ENCODE measurements at regions not wholly inside any gene's neighbourhood (a gene's known extent, or its start where the extent isn't known, plus 50 kb on each side); places are given as distances from the start of the nearest gene placed in this dataset.

- Mint-ChIP-seq H3K36me3 (no peaks in the 10 kb centered on the region), H3K27ac (no peak overlapping the region), H3K4me1 (ENCODE audit: low read depth in 2 of 2) (no peaks in the 10 kb centered on the region), H3K4me3 (no peak overlapping the region), H3K9me3 (peaks cover 8% of the 10 kb centered on the region), H3K27me3 (no peaks in the 10 kb centered on the region)
- ATAC-seq, result no peak
- no peak for DNase-seq (ENCODE audit: low spot score)
Observed at GRCh38 chr5:33330992-33331391, 109.8 kb upstream of the TARS1 start.

GRCh38 chr5:33332804-33333203, 108.0 kb upstream of the TARS1 start:
- ATAC-seq (no peak), DNase-seq (ENCODE audit: low spot score) (no peak)
- no peaks in the 10 kb centered on the region for H3K4me1 Mint-ChIP-seq (ENCODE audit: low read depth in 2 of 2)
- peaks cover 3% of the 10 kb centered on the region for H3K9me3 Mint-ChIP-seq
- H3K4me3 Mint-ChIP-seq, result no peak overlapping the region
- H3K27me3 Mint-ChIP-seq, result no peaks in the 10 kb centered on the region
- H3K36me3 Mint-ChIP-seq, result no peaks in the 10 kb centered on the region
- no peak overlapping the region for H3K27ac Mint-ChIP-seq

DNA sequence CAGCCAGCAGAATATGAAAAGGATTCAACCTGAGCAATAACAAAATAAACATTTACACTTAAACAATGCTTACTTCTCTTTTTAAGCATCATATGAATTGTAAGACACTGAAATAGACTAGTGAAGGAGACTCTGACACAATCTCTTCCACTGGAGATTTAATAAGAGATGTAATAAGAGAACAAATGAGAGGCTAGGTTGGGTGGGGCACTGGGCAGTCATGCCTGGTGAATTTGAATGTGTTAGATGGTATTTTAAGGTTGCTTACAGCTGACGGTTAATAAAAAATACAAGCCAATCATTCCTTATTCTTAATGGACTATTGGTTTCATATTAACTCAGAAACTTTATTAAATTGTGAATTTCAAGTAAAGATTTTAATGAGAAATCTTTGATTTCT, 105.9 kb upstream of the TARS1 start:
- DNase-seq (ENCODE audit: low spot score) (no peak), ATAC-seq (no peak)
- no peaks in the 10 kb centered on the region for H3K4me1 Mint-ChIP-seq (ENCODE audit: low read depth in 2 of 2)
- peaks cover 8% of the 10 kb centered on the region for H3K9me3 Mint-ChIP-seq
- no peaks in the 10 kb centered on the region for H3K27me3 Mint-ChIP-seq
- no peak overlapping the region for H3K27ac Mint-ChIP-seq
- H3K4me3 Mint-ChIP-seq, result no peak overlapping the region
- no peaks in the 10 kb centered on the region for H3K36me3 Mint-ChIP-seq

- H3K27me3 Mint-ChIP-seq, result no peaks in the 10 kb centered on the region
- DNase-seq (ENCODE audit: low spot score) (no peak), ATAC-seq (no peak)
- H3K4me1 Mint-ChIP-seq (ENCODE audit: low read depth in 2 of 2), result no peaks in the 10 kb centered on the region
- no peak overlapping the region for H3K27ac Mint-ChIP-seq
- no peaks in the 10 kb centered on the region for H3K36me3 Mint-ChIP-seq
- no peak overlapping the region for H3K4me3 Mint-ChIP-seq
- peaks cover 10% of the 10 kb centered on the region for H3K9me3 Mint-ChIP-seq
Observed at GRCh38 chr5:33336891-33337636, 103.7 kb upstream of the TARS1 start.

- DNase-seq (ENCODE audit: low spot score) (no peak), ATAC-seq (no peak)
- Mint-ChIP-seq H3K27ac (no peak overlapping the region), H3K27me3 (no peaks in the 10 kb centered on the region), H3K4me3 (no peak overlapping the region), H3K9me3 (peaks cover 10% of the 10 kb centered on the region), H3K4me1 (ENCODE audit: low read depth in 2 of 2) (no peaks in the 10 kb centered on the region), H3K36me3 (no peaks in the 10 kb centered on the region)
Observed at GRCh38 chr5:33337637-33337992, 103.2 kb upstream of the TARS1 start.

- Mint-ChIP-seq H3K4me1 (ENCODE audit: low read depth in 2 of 2) (no peaks in the 10 kb centered on the region), H3K36me3 (no peaks in the 10 kb centered on the region), H3K27me3 (no peaks in the 10 kb centered on the region), H3K9me3 (peaks cover 7% of the 10 kb centered on the region), H3K27ac (no peak overlapping the region), H3K4me3 (no peak overlapping the region)
- no peak for DNase-seq (ENCODE audit: low spot score)
- ATAC-seq, result no peak
Observed at GRCh38 chr5:33338336-33339110, 102.2 kb upstream of the TARS1 start.

GRCh38 chr5:33339413-33339812, 101.4 kb upstream of the TARS1 start:
- Mint-ChIP-seq H3K9me3 (peaks cover 7% of the 10 kb centered on the region), H3K4me1 (ENCODE audit: low read depth in 2 of 2) (no peaks in the 10 kb centered on the region), H3K36me3 (no peaks in the 10 kb centered on the region), H3K4me3 (no peak overlapping the region), H3K27me3 (no peaks in the 10 kb centered on the region), H3K27ac (no peak overlapping the region)
- no peak for ATAC-seq
- DNase-seq (ENCODE audit: low spot score), result no peak

DNA sequence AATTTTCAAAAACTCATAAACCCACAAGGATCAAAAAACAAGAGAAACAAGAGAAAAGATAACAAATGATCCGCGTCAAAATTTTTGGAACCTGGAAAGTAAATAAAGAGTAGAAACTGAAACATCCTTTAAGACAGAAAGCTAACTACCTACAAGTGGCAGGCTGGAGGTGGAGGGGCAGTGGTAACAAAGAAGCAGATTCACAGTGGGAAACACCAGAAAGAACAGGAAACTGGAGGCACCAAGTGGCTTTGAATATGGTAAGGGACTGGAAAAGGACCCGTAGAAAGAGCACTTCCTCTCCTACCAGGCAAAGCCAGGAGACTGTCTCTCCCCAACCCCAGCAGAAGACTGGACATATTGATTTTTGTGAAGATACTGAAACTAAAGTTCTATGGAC, 100.6 kb upstream of the TARS1 start:
- Mint-ChIP-seq H3K4me1 (ENCODE audit: low read depth in 2 of 2) (no peaks in the 10 kb centered on the region), H3K27me3 (no peaks in the 10 kb centered on the region)
- no peak for ATAC-seq

GRCh38 chr5:33341351-33341750, 99.4 kb upstream of the TARS1 start:
- H3K36me3 Mint-ChIP-seq, result no peaks in the 10 kb centered on the region

More for the DNA sequence above, 100.6 kb upstream of the TARS1 start:
- Mint-ChIP-seq H3K4me3 (no peak overlapping the region), H3K27ac (no peak overlapping the region), H3K9me3 (peaks cover 7% of the 10 kb centered on the region), H3K36me3 (no peaks in the 10 kb centered on the region)
- no peak for DNase-seq (ENCODE audit: low spot score)

GRCh38 chr5:33343676-33344327, 97.0 kb upstream of the TARS1 start:
- no peaks in the 10 kb centered on the region for H3K27me3 Mint-ChIP-seq
- no peak overlapping the region for H3K4me3 Mint-ChIP-seq
- peaks cover 7% of the 10 kb centered on the region for H3K9me3 Mint-ChIP-seq
- ATAC-seq, result no peak
- no peaks in the 10 kb centered on the region for H3K36me3 Mint-ChIP-seq
- H3K4me1 Mint-ChIP-seq (ENCODE audit: low read depth in 2 of 2), result no peaks in the 10 kb centered on the region
- no peak for DNase-seq (ENCODE audit: low spot score)
- H3K27ac Mint-ChIP-seq, result no peak overlapping the region

More at GRCh38 chr5:33341351-33341750, 99.4 kb upstream of the TARS1 start:
- Mint-ChIP-seq H3K27me3 (no peaks in the 10 kb centered on the region), H3K9me3 (peaks cover 7% of the 10 kb centered on the region), H3K4me3 (no peak overlapping the region), H3K4me1 (ENCODE audit: low read depth in 2 of 2) (no peaks in the 10 kb centered on the region), H3K27ac (no peak overlapping the region)
- no peak for DNase-seq (ENCODE audit: low spot score)
- no peak for ATAC-seq

DNA sequence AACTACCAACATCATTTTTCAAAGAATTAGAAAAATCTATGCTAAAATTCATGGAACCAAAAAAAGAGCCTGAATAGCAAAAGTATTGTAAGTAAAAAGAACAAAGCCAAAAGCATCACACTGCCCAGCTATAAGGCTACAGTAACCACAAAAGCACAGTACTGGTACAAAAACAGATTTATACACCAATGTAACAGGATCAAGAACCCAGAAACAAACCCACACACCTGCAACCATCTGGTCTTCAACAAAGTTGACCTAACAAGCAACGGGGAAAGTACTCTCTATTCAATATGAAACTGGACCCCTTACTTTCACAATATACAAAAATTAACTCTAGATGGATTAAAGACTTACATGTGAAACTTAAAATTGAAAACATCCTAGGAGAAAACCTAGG, 94.2 kb upstream of the TARS1 start:
- Mint-ChIP-seq H3K27ac (no peak overlapping the region), H3K27me3 (peaks cover 0 to 2% of the 10 kb centered on the region in 2 donors), H3K9me3 (peaks cover 9% of the 10 kb centered on the region), H3K4me3 (no peak overlapping the region), H3K4me1 (ENCODE audit: low read depth in 2 of 2) (no peaks in the 10 kb centered on the region), H3K36me3 (peaks cover 4% of the 10 kb centered on the region)
- ATAC-seq (no peak), DNase-seq (ENCODE audit: low spot score) (no peak)

GRCh38 chr5:33361781-33362180, 79.0 kb upstream of the TARS1 start:
- no peak overlapping the region for H3K4me3 Mint-ChIP-seq
- H3K27me3 Mint-ChIP-seq, result peaks cover 0 to 2% of the 10 kb centered on the region in 2 donors
- peaks cover 5 to 6% of the 10 kb centered on the region in 2 donors for H3K4me1 Mint-ChIP-seq (ENCODE audit: low read depth in 2 of 2)
- H3K36me3 Mint-ChIP-seq, result no peaks in the 10 kb centered on the region
- H3K27ac Mint-ChIP-seq, result no peak overlapping the region
- H3K9me3 Mint-ChIP-seq, result peaks cover 3% of the 10 kb centered on the region
- ATAC-seq (no peak), DNase-seq (ENCODE audit: low spot score) (no peak)

DNA sequence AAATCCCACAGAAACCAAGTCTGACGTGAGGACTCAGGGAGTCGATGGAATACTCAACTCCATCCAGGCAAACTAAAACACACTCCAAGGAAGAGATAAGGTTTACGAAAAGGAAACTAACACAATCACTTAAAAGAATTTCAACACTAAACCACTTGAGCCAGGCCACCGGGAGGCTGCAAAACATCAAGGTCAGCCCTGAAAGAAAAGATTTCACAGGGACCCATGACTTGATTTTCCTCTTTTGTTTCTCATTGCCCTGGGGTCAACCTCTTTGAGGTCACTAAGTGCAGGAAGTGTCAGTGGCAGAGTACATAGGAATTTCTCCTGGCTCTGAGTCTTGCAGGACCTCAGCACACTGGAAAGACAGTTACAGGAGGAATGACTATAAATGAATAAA, 77.8 kb upstream of the TARS1 start:
- Mint-ChIP-seq H3K9me3 (peaks cover 3% of the 10 kb centered on the region), H3K27ac (no peak overlapping the region), H3K27me3 (peaks cover 0 to 2% of the 10 kb centered on the region in 2 donors), H3K36me3 (no peaks in the 10 kb centered on the region), H3K4me1 (ENCODE audit: low read depth in 2 of 2) (peaks cover 5 to 6% of the 10 kb centered on the region in 2 donors), H3K4me3 (no peak overlapping the region)
- ATAC-seq (no peak), DNase-seq (ENCODE audit: low spot score) (no peak)

DNA sequence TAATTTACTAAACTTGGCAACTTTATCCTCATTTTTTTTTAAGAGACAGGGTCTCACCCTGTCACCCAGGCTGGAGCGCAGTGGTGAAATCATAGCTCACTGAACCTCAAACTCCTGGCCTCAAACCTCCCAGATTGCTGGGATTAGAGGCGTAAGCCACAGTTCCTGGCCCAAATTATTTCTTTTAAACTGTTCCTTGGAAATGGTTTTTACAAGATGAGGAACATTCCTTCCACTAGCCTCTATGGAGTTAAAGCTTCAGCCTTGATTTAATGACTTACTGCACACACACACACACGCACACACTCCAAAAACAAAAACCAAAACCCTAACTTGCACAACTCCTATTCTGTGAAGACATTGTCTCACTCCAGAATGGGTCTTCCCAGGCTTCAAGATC, 77.2 kb upstream of the TARS1 start:
- DNase-seq (ENCODE audit: low spot score), result no peak
- Mint-ChIP-seq H3K27ac (no peak overlapping the region), H3K4me1 (ENCODE audit: low read depth in 2 of 2) (peaks cover 5 to 6% of the 10 kb centered on the region in 2 donors), H3K4me3 (no peak overlapping the region), H3K27me3 (no peaks in the 10 kb centered on the region), H3K9me3 (peaks cover 3% of the 10 kb centered on the region), H3K36me3 (no peaks in the 10 kb centered on the region)
- no peak for ATAC-seq
